GM19468 (cell line): ENCODE measurements at regions not wholly inside any gene's neighbourhood (a gene's known extent, or its start where the extent isn't known, plus 50 kb on each side); places are given as distances from the start of the nearest gene placed in this dataset.
"Not testable (repeated sequence)": the region's sequence is repeated elsewhere in the genome, so short reads cannot be mapped to it uniquely, and the experiment has no call there.

Experiments
- ATAC-seq: cut with Tn5 transposase; IDR thresholded peaks from one replicate; pipeline ENCODE4 v1.9.1; 2021; ENCODE audit warnings: mild to moderate bottlenecking, moderate library complexity, moderate number of reproducible peaks; ENCODE audit not compliant: unreplicated experiment; ENCODE audit errors: extremely low read depth

- ATAC-seq: not testable (repeated sequence)
Measured at GRCh38 chr6:68085599-68085998, 549.5 kb upstream of the ADGRB3 start.

- ATAC-seq: no peak
Measured at GRCh38 chr6:68082086-68082485, 553.0 kb upstream of the ADGRB3 start.

DNA sequence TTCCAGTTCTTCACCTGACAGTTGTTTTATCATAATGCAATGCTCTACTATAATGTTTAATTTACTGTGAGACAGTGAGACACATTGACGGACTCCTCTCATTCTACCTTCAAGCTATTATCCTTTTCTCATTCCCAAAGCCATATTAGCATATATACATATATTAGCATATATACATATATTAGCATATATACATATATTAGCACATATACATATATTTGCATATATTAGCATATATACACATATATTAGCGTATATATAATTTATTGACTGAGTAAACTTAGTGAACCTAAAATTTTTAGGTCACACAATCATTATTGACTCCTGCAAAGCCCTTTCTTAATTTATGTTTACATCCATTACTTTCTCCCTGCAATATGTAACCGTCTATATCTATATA is 555.0 kb upstream of the ADGRB3 start:
- ATAC-seq: no peak

DNA sequence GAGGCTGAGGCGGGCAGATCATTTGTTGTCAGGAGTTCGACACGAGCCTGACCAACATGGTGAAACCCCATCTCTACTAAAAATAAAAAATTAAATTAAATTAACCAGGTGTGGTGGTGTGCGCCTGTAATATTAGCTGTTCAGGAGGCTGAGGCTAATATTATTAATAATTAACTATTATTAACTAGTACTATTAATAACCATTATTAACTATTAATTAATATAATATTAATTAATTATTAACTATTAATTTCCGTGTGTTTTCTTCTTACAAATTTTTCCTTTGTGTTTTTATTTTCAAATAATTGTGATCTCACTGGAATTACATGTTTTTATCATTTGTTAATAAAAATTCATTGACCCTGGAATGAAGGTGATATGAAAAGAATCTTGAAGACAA is 557.4 kb upstream of the ADGRB3 start:
- no peak for ATAC-seq

GRCh38 chr6:68071740-68072139 is 563.3 kb upstream of the ADGRB3 start:
- ATAC-seq: no peak

GRCh38 chr6:68069921-68070710 is 565.0 kb upstream of the ADGRB3 start:
- ATAC-seq: no peak

- peak; percentile 58 for ATAC-seq
Measured at GRCh38 chr6:68059899-68060298, 575.2 kb upstream of the ADGRB3 start.

GRCh38 chr6:68059261-68059660 is 575.8 kb upstream of the ADGRB3 start:
- ATAC-seq: no peak

DNA sequence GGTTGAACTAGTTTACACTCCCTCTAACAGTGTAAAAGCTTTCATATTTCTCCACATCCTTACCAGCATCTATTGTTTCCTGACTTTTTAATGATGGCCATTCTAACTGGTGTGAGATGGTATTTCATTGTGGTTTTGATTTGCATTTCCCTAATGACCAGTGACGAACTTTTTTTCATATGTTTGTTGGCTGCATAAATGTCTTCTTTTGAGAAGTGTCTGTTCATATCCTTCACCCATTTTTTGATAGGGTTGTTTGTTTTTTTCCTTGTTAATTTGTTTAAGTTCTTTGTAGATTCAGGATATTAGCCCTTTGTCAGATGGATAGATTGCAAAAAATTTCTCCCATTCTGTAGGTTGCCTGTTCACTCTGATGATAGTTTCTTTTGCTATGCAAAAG is 578.5 kb upstream of the ADGRB3 start:
- ATAC-seq: not testable (repeated sequence)

- no peak for ATAC-seq
Measured at GRCh38 chr6:68054756-68055155, 580.3 kb upstream of the ADGRB3 start.

DNA sequence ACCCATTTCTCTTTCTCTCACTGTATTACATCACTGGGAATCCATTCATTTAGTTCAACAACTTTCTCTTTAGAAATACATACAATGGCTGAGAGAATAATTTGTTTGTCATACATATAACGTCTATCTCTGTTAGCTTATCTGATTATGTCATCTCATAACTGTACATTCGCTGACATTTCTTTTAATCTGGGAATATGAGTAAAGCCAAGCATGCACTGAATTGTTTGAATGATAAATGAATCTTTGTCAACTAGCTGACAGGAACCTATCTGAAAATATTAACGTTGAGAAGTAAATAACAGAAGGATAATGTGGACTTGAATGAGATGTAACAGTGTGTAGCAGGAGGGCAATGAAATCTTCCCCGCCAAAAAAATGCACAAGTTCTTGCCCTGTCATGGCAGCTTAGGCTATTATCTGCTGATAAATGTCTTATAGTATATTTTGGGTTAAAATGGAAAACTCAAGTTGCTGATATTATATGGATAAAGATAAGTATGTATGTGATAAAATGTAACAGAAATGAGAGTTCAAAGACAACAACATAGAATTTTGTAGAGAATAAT is 581.2 kb upstream of the ADGRB3 start:
- ATAC-seq: no peak

GRCh38 chr6:68052234-68052633 is 582.8 kb upstream of the ADGRB3 start:
- no peak for ATAC-seq

- ATAC-seq: no peak
Measured at GRCh38 chr6:68049562-68049961, 585.5 kb upstream of the ADGRB3 start.

- no peak for ATAC-seq
Measured at GRCh38 chr6:68046756-68047155, 588.3 kb upstream of the ADGRB3 start.

DNA sequence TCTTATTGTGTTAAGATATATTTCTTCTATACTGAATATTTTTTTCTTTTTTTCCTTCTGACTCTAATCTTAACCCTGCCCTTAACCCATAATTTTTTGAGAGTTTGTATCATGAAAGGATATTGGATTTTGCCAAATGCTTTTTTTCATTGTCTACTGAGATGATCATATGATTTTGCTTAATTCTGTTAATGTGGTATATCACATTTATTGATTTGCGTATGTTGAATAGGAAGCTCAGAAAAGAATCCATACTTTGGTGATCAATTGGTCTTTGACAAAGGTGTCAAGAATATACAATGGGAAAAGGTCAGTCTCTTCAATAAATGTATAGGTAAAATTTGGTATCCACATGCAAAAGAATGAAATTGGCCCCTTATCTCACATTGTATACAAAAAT is 588.8 kb upstream of the ADGRB3 start:
- ATAC-seq: no peak

- no peak for ATAC-seq
Measured at GRCh38 chr6:68045193-68045592, 589.9 kb upstream of the ADGRB3 start.

- no peak for ATAC-seq
Measured at GRCh38 chr6:68044264-68044663, 590.8 kb upstream of the ADGRB3 start.

GRCh38 chr6:68043122-68043398 is 592.0 kb upstream of the ADGRB3 start:
- no peak for ATAC-seq

GRCh38 chr6:68042339-68043121 is 592.6 kb upstream of the ADGRB3 start:
- ATAC-seq: no peak

- no peak for ATAC-seq
Measured at GRCh38 chr6:68040780-68041179, 594.3 kb upstream of the ADGRB3 start.

GRCh38 chr6:68040312-68040778 is 594.7 kb upstream of the ADGRB3 start:
- no peak for ATAC-seq
